NCI-H2171 (cell line): ENCODE measurements at regions not wholly inside any gene's neighbourhood (a gene's known extent, or its start where the extent isn't known, plus 50 kb on each side); places are given as distances from the start of the nearest gene placed in this dataset.

ENCODE experiments used
- DNase-seq: peaks from one replicate; lab custom pipeline; 2025; lab: John Stamatoyannopoulos, UW

GRCh38 chr4:54543088-54543795, 114.5 kb upstream of the KIT start:
- no peak for DNase-seq

DNA sequence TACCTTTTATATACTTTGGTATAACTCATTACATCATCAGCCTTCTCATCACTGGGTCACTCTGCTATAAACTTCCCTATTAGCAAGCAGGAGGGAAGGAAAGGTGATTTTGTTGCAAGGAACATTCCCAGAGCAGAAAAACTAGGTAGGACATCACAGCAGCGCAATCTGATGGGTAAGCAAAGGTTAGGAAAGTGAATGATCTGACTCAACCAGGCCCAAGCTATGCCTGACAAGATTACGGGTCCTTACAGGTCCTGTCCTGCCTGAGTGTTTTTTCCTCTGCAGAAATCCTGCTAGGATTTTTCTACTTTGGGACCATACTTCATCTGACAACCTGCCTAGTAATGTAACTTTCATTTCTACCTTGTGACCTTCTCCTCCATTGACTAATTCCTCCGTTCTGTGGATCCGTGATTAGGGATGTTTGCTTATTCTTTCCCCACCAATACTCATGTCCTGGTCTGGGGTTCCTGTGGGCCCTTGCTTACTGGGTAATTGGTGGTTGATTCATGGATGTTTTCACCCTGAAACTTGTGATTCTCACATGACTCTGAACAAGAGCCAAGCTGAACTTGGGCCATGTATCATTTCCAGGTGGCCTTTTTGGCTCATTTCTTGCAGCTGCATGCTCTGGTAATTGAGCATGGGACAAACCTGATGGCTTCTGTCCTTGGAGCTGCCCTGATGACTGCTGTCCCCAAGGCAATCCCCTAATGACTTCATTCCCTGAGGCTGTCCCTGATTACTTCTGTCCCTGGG, 111.9 kb upstream of the KIT start:
- DNase-seq = no peak

GRCh38 chr4:54547299-54548097, 110.3 kb upstream of the KIT start:
- DNase-seq = no peak

DNA sequence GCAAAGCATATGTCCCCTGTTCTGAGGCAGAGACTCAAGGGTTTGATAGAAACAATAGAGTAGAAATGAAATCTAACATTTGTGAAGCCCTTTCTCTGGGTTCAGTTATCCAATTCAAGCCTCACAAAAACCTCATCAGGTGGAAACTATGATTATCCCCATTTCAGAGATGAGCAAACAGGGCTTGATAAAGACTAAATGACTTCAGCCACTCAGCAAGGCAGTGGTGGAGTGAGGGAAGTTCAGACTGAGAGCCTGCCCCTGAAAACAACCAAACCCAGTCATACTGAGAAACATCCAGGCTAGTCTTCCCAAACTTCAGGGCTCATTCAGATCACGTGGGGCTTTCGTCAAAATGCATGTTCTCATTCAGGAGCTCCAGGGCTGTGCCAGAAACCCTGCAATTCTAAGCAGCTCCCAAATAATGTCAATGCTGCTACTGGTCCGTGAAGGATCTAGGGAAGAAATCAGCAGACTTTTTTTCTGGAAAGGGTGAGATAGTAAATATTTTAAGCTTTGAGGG, 109.6 kb upstream of the KIT start:
- no peak for DNase-seq

DNA sequence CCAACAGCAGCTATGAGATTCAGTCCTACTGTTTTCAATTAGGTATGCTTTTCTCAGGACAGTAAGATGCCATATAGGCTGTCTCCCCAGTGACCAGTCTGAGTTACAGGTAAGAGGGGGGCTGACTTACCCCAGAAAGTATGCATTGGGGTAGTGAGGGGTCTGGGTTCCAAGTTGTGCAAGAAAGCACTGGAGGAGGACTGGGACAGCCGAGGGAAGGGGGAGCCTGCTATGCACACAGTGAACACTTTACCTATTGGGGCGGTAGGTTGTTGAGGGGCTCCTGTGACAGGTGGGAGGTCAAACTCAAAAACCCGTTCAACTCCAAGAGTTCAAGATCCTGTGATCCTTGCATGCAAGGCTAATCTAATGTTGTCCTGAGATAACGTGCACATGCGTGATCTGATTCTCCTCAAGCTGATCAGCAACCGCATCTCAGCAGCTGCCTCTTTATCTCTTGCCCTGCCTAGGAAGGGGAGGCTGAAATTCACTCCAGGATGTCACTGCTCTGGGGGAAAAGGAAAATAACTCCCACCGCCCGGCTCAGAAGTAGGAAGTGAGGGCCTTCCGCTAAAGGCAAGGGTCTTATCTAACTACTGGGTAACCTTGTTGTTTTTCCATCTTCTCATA, 108.8 kb upstream of the KIT start:
- DNase-seq = no peak

GRCh38 chr4:54550395-54551171, 107.2 kb upstream of the KIT start:
- no peak for DNase-seq

DNA sequence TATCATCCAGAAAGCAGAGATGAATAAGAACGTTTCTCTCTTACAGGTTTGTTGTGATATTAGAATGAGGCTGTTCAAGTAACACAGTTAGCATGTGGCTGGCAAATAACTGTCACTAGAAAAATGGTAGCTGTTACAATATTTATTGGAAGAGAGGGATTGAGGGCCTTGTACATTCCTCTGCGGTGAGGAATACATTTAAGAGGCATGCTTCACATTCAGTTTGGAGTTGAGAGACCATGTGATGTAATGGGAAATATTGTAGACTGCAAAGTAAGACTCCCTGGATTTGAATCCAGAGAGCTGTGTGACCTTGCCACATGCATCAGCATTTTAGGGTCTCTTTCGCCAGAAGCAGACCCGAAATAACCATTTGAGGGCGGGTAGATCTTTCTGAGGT, 104.8 kb upstream of the KIT start:
- no peak for DNase-seq

DNA sequence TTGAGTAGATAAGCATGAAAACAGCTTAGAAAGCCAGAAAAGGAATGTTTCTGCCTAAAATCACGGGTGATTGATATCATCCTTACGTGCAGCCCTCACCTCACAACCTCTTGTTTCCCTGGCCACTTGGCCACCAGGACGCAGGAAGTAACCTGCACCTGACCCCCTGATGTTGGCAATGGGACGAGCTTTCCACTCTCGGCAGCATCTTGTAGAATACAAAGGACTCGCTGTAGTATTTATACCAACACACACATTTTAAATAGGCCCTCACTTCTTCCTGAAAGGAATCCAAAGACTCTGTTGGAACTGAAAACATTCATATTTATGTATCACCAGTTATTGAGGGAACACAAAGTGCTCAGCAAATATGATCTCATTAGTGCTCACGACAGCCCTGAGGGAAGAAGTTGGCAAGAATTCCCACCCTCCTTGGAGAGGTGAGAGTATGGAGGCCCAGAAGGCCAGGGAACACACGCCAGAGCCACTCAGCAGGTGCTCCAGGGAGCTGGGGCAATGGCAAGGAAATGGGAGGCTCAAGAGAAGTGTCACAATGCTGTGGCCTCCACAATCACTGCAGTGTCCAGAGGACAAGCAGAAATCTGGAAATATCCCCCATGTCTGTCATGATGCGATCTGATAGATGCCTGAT, 103.3 kb upstream of the KIT start:
- DNase-seq = no peak

GRCh38 chr4:54556051-54556450, 101.7 kb upstream of the KIT start:
- no peak for DNase-seq

DNA sequence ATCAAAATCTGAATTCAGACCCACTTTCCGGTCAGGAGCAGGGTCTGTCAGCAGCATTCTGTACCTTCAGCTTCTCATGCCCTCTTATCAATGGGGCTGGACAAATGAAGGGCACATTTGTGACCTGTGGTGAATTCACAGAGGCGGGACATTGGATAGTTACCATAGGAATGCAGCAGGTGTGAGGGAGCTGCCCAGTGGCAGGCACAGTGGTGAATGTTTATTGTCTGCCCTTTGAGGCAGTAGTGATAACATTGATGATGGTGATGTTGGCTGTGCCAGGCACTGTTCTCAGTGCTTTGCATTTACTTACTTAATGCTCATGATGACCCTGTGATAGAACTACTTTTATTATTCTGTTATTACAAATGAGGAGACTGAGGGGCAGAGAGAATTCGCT, 101.2 kb upstream of the KIT start:
- DNase-seq = no peak

DNA sequence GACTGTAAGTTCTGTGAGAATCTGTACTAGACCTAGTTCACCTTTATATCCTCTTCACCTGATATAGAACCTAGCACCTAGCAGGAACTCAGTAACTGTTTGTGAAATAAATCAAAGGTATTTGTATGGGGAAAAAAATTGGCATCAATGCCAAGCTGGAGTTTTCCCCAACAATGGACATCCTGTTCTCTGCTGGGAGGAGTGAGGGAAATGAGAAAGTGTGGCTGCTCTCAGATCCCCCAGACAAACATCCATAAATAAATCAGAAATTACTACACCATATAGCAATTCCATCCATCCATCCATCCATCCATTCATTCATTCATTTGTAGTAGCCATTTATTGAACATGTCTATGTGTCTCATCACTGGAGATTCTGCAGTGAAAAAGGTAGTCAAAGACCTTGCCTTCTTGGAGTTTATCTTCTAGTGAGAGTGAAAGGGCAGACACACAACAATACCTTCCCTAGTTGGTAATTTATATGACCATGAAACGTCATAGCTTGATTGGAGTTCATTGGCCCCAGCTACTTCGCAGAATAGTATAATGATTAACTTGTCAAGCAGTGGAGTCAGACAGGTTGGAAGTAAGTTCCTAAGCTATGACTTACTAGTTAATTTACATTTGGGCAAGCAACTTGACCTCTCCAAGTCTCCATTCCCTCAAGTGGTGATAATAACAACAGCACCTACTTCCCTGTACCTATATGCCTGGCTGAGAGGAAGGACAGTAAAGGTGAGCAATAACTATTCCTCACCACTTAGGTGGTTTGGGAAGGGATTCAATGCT, 98.7 kb upstream of the KIT start:
- DNase-seq = no peak

- DNase-seq = no peak
Measured at GRCh38 chr4:54560513-54560912, 97.2 kb upstream of the KIT start.

- no peak for DNase-seq
Measured at GRCh38 chr4:54561940-54562339, 95.8 kb upstream of the KIT start.

- DNase-seq = peak; percentile 15
Measured at GRCh38 chr4:54566608-54567007, 91.1 kb upstream of the KIT start.

DNA sequence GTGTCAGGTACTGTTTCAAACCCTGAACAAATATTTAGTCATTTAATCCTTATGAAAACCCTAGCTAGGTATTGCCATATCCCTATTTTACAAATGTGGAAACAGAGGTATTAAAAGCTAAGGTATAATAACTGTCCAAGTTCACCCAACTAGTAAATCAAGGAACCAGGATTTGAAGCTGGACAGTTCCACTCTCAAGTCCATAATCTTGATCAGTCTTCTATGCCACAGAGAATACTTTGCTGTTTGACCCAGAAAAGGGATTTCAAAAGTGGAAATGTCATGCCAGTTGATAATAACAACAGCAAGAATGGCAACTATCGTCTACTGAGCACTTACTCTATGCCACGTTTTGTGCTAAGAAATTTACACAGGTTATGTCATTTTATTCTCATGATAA, 90.4 kb upstream of the KIT start:
- DNase-seq = no peak

- no peak for DNase-seq
Measured at GRCh38 chr4:54568184-54568583, 89.6 kb upstream of the KIT start.

GRCh38 chr4:54570822-54571221, 86.9 kb upstream of the KIT start:
- DNase-seq = no peak

GRCh38 chr4:54571293-54572151, 86.2 kb upstream of the KIT start:
- no peak for DNase-seq

DNA sequence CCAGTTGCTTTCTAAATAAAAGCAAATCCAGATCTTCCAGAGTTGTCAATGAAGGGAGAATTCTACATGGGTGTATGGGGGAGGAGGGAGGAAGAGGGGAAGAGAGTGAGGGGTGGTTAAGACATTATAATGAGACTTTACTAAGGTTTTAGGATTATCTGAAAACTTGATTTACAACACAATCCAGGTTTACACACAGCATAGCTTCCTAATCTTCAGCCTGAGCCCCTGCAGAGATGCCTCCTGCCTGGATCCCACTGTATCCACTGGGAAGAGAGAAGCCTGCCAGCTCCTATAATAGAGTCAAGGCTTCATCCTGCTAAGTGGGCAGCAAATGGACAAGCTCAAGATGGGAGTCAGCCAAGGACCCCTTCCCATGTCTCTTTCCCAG, 85.6 kb upstream of the KIT start:
- no peak for DNase-seq
